ENCODE measurements at regions not wholly inside any gene's neighbourhood (a gene's known extent, or its start where the extent isn't known, plus 50 kb on each side); places are given as distances from the start of the nearest gene placed in this dataset.
"Not testable (repeated sequence)": the region's sequence is repeated elsewhere in the genome, so short reads cannot be mapped to it uniquely, and the experiment has no call there.

DNA sequence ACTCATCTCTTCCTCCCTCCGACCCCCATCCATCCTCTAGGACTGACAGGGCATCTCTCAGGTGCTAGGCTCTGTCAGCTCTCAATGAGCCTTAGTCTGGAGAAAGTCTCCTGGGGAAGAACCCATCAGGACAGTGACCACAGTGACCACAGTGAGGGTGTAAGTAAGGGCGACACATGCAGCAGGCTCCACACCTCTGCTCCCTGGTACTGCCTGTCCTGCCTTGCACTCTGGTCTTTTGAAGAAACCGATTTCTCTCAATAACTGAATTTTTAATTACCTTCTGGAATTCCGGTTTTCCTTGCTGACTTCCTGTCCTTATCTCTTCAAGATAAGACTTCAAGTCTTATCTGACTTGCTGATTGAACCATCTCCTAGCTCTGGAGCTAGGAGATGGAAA, 190.2 kb downstream of the ACTR3B start:
- ChIA-PET POLR2A (no interaction called here), CTCF (no interaction called here)
- Histone ChIP-seq H3K9me3 (ENCODE audit: control extremely low read depth in 1 of 5, control insufficient read depth in 4 of 5, insufficient read depth in 2 of 5, low read depth in 1 of 5, low read length in 4 of 5) (peaks cover 0 to 3% (median 0%) of the 10 kb centered on the region in 5 experiments), H3K27me3 (replicated peaks in 2 of 5; ENCODE audit: control insufficient read depth in 4 of 5, insufficient read depth in 5 of 5, low read length in 4 of 5) (peaks cover 0 to 2% (median 0%) of the 10 kb centered on the region in 5 experiments), H3K4me3 (ENCODE audit: control insufficient read depth in 1 of 7, extremely low read depth in 1 of 7, insufficient read depth in 4 of 7, low read depth in 2 of 7, low read length in 6 of 7) (no peak overlapping the region), H3K36me3 (ENCODE audit: control insufficient read depth in 4 of 4, insufficient read depth in 4 of 4, low read length in 3 of 4) (no peaks in the 10 kb centered on the region), H3K4me1 (ENCODE audit: control extremely low read depth in 1 of 4, control insufficient read depth in 4 of 4, insufficient read depth in 4 of 4, low read length in 3 of 4) (no peaks in the 10 kb centered on the region), H3K27ac (ENCODE audit: insufficient read depth in 1 of 2, low read depth in 1 of 2, low read length in 2 of 2, poor library complexity in 1 of 2, severe bottlenecking in 2 of 2) (no peak overlapping the region)
- DNase-seq, result no peak
- WGBS (ENCODE audit: insufficient coverage), result 100% methylated on average over 3 of the region's 4 CpGs

DNA sequence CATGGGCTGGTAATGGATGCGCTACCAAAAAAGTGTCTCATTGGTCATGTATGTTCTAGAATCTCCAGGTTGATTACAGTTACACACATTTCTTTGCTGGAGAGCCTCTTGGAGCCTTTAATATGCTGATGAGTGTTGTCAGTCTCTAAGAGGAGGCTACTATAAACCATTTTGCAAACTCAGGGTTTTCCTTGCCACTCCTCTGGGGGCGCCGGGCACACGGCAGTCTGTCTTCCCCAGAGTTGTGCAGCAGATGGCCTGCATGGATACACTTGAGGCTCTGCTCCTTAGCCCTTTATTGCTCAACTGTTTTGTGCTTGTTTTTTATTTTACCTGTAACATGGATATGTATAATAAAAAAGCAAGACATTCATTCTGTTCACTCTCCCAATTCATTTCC, 196.5 kb downstream of the ACTR3B start:
- POLR2A ChIA-PET, result no interaction called here
- CTCF ChIA-PET, result no interaction called here
- 100% methylated on average over 1 of the region's 4 CpGs for WGBS (ENCODE audit: insufficient coverage)
- no peaks in the 10 kb centered on the region for H3K27me3 ChIP-seq (replicated peaks in 2 of 5; ENCODE audit: control insufficient read depth in 4 of 5, insufficient read depth in 5 of 5, low read length in 4 of 5)
- no peaks in the 10 kb centered on the region for H3K36me3 ChIP-seq (ENCODE audit: control insufficient read depth in 4 of 4, insufficient read depth in 4 of 4, low read length in 3 of 4)
- no peaks in the 10 kb centered on the region for H3K4me1 ChIP-seq (ENCODE audit: control extremely low read depth in 1 of 4, control insufficient read depth in 4 of 4, insufficient read depth in 4 of 4, low read length in 3 of 4)
- no peak overlapping the region for H3K27ac ChIP-seq (ENCODE audit: insufficient read depth in 1 of 2, low read depth in 1 of 2, low read length in 2 of 2, poor library complexity in 1 of 2, severe bottlenecking in 2 of 2)
- H3K4me3 ChIP-seq (ENCODE audit: control insufficient read depth in 1 of 7, extremely low read depth in 1 of 7, insufficient read depth in 4 of 7, low read depth in 2 of 7, low read length in 6 of 7), result no peak overlapping the region
- DNase-seq, result no peak
- H3K9me3 ChIP-seq (ENCODE audit: control extremely low read depth in 1 of 5, control insufficient read depth in 4 of 5, insufficient read depth in 2 of 5, low read depth in 1 of 5, low read length in 4 of 5), result peaks cover 0 to 2% (median 0%) of the 10 kb centered on the region in 5 experiments

DNA sequence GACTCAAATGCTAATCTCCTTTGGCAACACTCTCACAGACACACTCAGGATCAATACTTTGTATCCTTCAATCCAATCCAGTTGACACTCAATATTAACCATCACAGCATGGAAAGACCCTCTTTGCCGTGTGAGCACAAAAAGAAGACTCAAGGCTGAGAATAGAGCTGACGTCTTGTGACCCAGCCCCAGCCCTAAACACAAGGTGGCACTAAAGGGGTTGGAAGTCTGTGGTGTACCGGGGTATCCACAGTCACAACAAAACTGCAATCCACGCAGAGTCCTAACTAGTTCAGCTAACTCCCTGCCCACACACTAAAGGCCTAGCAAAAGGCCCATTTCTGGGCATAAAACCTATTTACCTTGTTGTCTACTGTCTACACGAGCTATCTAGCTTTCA, 200.1 kb downstream of the ACTR3B start:
- no peak overlapping the region for H3K4me3 ChIP-seq (ENCODE audit: control insufficient read depth in 1 of 7, extremely low read depth in 1 of 7, insufficient read depth in 4 of 7, low read depth in 2 of 7, low read length in 6 of 7)
- H3K36me3 ChIP-seq (ENCODE audit: control insufficient read depth in 4 of 4, insufficient read depth in 4 of 4, low read length in 3 of 4), result no peaks in the 10 kb centered on the region
- H3K27me3 ChIP-seq (replicated peaks in 2 of 5; ENCODE audit: control insufficient read depth in 4 of 5, insufficient read depth in 5 of 5, low read length in 4 of 5), result no peaks in the 10 kb centered on the region
- no peaks in the 10 kb centered on the region for H3K4me1 ChIP-seq (ENCODE audit: control extremely low read depth in 1 of 4, control insufficient read depth in 4 of 4, insufficient read depth in 4 of 4, low read length in 3 of 4)
- POLR2A ChIA-PET, result no interaction called here
- no peak for DNase-seq
- 100% methylated on average over 1 of the region's 5 CpGs for WGBS (ENCODE audit: insufficient coverage)
- H3K27ac ChIP-seq (ENCODE audit: insufficient read depth in 1 of 2, low read depth in 1 of 2, low read length in 2 of 2, poor library complexity in 1 of 2, severe bottlenecking in 2 of 2), result no peak overlapping the region
- CTCF ChIA-PET, result no interaction called here
- peaks cover 0 to 5% (median 1%) of the 10 kb centered on the region in 5 experiments for H3K9me3 ChIP-seq (ENCODE audit: control extremely low read depth in 1 of 5, control insufficient read depth in 4 of 5, insufficient read depth in 2 of 5, low read depth in 1 of 5, low read length in 4 of 5)

DNA sequence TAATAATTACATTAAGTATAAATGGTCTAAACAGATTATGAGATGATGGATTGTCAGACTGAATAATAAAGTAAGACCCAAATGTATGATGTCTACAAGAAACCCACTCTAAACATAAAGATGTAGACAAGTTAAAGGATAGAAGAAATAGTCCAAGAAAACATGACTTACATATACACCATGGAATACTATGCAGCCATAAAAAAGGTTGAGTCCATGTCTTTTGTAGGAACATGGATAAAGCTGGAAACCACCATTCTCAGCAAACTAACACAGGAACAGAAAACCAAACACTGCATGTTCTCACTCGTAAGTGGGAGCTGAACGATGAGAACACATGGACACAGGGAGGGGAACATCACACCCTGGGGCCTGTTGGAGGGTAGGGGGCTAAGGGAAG, 202.2 kb downstream of the ACTR3B start:
- WGBS (ENCODE audit: insufficient coverage), result no CpG with 5 or more reads among the region's 2 CpGs

DNA sequence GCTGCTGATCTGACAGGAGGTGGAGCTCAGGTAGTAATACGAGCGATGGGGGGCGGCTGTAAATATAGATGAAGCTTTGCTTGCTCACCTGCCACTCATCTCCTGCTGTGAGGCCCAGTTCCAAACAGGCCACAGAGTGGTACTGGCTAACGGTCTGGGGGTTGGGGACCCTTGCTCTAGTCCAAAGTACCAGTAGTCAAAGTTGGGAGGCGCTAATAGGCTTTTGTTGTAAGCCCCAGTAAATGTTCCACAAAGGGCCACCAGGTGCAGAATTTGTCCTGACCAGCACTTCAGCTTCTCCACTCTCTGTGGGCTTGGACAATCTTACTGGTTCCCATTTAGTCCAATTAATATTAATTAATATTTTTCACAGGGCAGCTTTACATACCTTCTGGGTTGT, 206.6 kb downstream of the ACTR3B start:
- CTCF ChIA-PET, result no interaction called here

More for the DNA sequence above, 202.2 kb downstream of the ACTR3B start:
- H3K4me3 ChIP-seq (ENCODE audit: control insufficient read depth in 1 of 7, extremely low read depth in 1 of 7, insufficient read depth in 4 of 7, low read depth in 2 of 7, low read length in 6 of 7); H3K27ac ChIP-seq (ENCODE audit: insufficient read depth in 1 of 2, low read depth in 1 of 2, low read length in 2 of 2, poor library complexity in 1 of 2, severe bottlenecking in 2 of 2); CTCF ChIA-PET; H3K27me3 ChIP-seq (replicated peaks in 2 of 5; ENCODE audit: control insufficient read depth in 4 of 5, insufficient read depth in 5 of 5, low read length in 4 of 5); POLR2A ChIA-PET; DNase-seq; H3K4me1 ChIP-seq (ENCODE audit: control extremely low read depth in 1 of 4, control insufficient read depth in 4 of 4, insufficient read depth in 4 of 4, low read length in 3 of 4); H3K36me3 ChIP-seq (ENCODE audit: control insufficient read depth in 4 of 4, insufficient read depth in 4 of 4, low read length in 3 of 4); H3K9me3 ChIP-seq (ENCODE audit: control extremely low read depth in 1 of 5, control insufficient read depth in 4 of 5, insufficient read depth in 2 of 5, low read depth in 1 of 5, low read length in 4 of 5): not testable (repeated sequence)

DNA sequence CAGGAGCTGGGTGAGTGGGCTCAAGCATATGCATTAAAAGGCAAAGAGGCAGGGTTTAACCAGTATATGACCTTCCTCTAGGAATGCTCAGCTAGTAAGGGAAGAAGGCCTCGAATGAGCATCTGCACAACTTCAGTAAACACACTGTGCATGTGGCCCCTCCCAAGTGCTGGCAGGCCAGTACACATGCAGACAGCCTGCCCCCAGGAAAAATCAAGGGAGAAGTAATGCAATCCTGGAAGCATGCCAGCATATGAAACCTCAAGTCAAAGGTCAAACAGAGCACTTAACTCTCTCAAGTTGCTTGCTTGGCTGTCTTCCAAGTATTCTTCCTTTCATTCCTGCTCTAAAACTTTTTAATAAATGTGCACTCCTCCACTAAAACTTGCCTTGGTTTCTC, 208.4 kb downstream of the ACTR3B start:
- Histone ChIP-seq H3K4me3 (ENCODE audit: control insufficient read depth in 1 of 7, extremely low read depth in 1 of 7, insufficient read depth in 4 of 7, low read depth in 2 of 7, low read length in 6 of 7) (no peak overlapping the region), H3K9me3 (ENCODE audit: control extremely low read depth in 1 of 5, control insufficient read depth in 4 of 5, insufficient read depth in 2 of 5, low read depth in 1 of 5, low read length in 4 of 5) (peaks cover 0 to 21% (median 0%) of the 10 kb centered on the region in 5 experiments), H3K27ac (ENCODE audit: insufficient read depth in 1 of 2, low read depth in 1 of 2, low read length in 2 of 2, poor library complexity in 1 of 2, severe bottlenecking in 2 of 2) (no peak overlapping the region), H3K4me1 (ENCODE audit: control extremely low read depth in 1 of 4, control insufficient read depth in 4 of 4, insufficient read depth in 4 of 4, low read length in 3 of 4) (no peaks in the 10 kb centered on the region), H3K27me3 (replicated peaks in 2 of 5; ENCODE audit: control insufficient read depth in 4 of 5, insufficient read depth in 5 of 5, low read length in 4 of 5) (peaks cover 0 to 1% (median 0%) of the 10 kb centered on the region in 5 experiments), H3K36me3 (ENCODE audit: control insufficient read depth in 4 of 4, insufficient read depth in 4 of 4, low read length in 3 of 4) (no peaks in the 10 kb centered on the region)
- ChIA-PET POLR2A (no interaction called here), CTCF (no interaction called here)
- WGBS (ENCODE audit: insufficient coverage), result 93% methylated on average over 1 of the region's 1 CpG
- DNase-seq, result no peak

More for the DNA sequence above, 206.6 kb downstream of the ACTR3B start:
- WGBS (ENCODE audit: insufficient coverage), result 96% methylated on average over 5 of the region's 5 CpGs
- H3K4me1 ChIP-seq (ENCODE audit: control extremely low read depth in 1 of 4, control insufficient read depth in 4 of 4, insufficient read depth in 4 of 4, low read length in 3 of 4), result no peaks in the 10 kb centered on the region
- no peak overlapping the region for H3K27ac ChIP-seq (ENCODE audit: insufficient read depth in 1 of 2, low read depth in 1 of 2, low read length in 2 of 2, poor library complexity in 1 of 2, severe bottlenecking in 2 of 2)
- DNase-seq, result no peak
- POLR2A ChIA-PET, result no interaction called here
- no peaks in the 10 kb centered on the region for H3K36me3 ChIP-seq (ENCODE audit: control insufficient read depth in 4 of 4, insufficient read depth in 4 of 4, low read length in 3 of 4)
- peaks cover 0 to 1% (median 0%) of the 10 kb centered on the region in 5 experiments for H3K27me3 ChIP-seq (replicated peaks in 2 of 5; ENCODE audit: control insufficient read depth in 4 of 5, insufficient read depth in 5 of 5, low read length in 4 of 5)
- no peak overlapping the region for H3K4me3 ChIP-seq (ENCODE audit: control insufficient read depth in 1 of 7, extremely low read depth in 1 of 7, insufficient read depth in 4 of 7, low read depth in 2 of 7, low read length in 6 of 7)
- peaks cover 0 to 18% (median 1%) of the 10 kb centered on the region in 5 experiments for H3K9me3 ChIP-seq (ENCODE audit: control extremely low read depth in 1 of 5, control insufficient read depth in 4 of 5, insufficient read depth in 2 of 5, low read depth in 1 of 5, low read length in 4 of 5)

DNA sequence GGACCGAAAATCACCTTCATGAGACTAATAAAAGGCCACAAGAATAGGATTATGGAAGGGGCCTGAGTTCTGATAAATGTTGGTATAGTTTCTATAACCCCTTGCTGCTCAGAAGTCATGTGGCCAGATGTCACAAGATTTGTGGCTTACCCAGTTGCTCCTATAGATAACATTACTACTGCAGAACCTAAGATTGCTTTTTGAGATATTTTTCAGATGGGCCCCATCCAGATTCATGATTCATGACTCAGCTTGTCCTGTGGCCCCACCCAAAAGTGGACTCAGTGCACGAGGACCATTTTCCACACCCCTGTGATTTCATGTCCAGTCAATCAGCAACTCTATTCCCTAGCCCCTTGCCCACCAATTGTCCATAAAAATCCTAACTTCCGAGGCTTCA, 209.0 kb downstream of the ACTR3B start:
- WGBS (ENCODE audit: insufficient coverage), result 83% methylated on average over 2 of the region's 3 CpGs
- H3K36me3 ChIP-seq (ENCODE audit: control insufficient read depth in 4 of 4, insufficient read depth in 4 of 4, low read length in 3 of 4), result no peaks in the 10 kb centered on the region
- H3K9me3 ChIP-seq (ENCODE audit: control extremely low read depth in 1 of 5, control insufficient read depth in 4 of 5, insufficient read depth in 2 of 5, low read depth in 1 of 5, low read length in 4 of 5), result peaks cover 0 to 21% (median 0%) of the 10 kb centered on the region in 5 experiments
- no peaks in the 10 kb centered on the region for H3K4me1 ChIP-seq (ENCODE audit: control extremely low read depth in 1 of 4, control insufficient read depth in 4 of 4, insufficient read depth in 4 of 4, low read length in 3 of 4)
- CTCF ChIA-PET, result no interaction called here
- POLR2A ChIA-PET, result no interaction called here
- no peak overlapping the region for H3K27ac ChIP-seq (ENCODE audit: insufficient read depth in 1 of 2, low read depth in 1 of 2, low read length in 2 of 2, poor library complexity in 1 of 2, severe bottlenecking in 2 of 2)
- DNase-seq, result no peak
- H3K4me3 ChIP-seq (ENCODE audit: control insufficient read depth in 1 of 7, extremely low read depth in 1 of 7, insufficient read depth in 4 of 7, low read depth in 2 of 7, low read length in 6 of 7), result no peak overlapping the region
- peaks cover 0 to 1% (median 0%) of the 10 kb centered on the region in 5 experiments for H3K27me3 ChIP-seq (replicated peaks in 2 of 5; ENCODE audit: control insufficient read depth in 4 of 5, insufficient read depth in 5 of 5, low read length in 4 of 5)

Measured in common myeloid progenitor, CD34-positive (primary cell).